DMS153 treated with DMSO at 0.1 percent for 48 hours (cell line): ENCODE measurements at regions not wholly inside any gene's neighbourhood (a gene's known extent, or its start where the extent isn't known, plus 50 kb on each side); places are given as distances from the start of the nearest gene placed in this dataset.
"Not testable (repeated sequence)": the region's sequence is repeated elsewhere in the genome, so short reads cannot be mapped to it uniquely, and the experiment has no call there.

Source experiments
- DNase-seq: peaks from one replicate; lab custom pipeline; 2025; ENCODE audit not compliant: unreplicated experiment; lab: John Stamatoyannopoulos, UW

DNA sequence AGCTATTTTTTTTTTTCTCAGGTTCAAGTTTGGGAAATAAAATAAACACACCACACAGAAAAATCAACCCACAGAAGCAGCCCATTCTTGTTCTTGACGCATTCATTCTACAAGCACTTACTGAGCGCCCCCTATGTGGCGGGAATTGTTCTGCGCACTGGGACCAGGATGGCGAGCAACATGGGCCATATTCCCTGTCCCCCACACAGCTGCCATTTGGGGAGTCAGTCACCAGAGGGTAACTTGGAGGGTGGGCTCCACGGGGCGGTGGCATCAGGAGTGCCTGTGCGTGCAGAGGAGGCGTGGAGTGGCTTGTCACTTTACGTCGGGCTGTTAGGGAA is 185.0 kb upstream of the PDE10A start:
- no peak for DNase-seq

DNA sequence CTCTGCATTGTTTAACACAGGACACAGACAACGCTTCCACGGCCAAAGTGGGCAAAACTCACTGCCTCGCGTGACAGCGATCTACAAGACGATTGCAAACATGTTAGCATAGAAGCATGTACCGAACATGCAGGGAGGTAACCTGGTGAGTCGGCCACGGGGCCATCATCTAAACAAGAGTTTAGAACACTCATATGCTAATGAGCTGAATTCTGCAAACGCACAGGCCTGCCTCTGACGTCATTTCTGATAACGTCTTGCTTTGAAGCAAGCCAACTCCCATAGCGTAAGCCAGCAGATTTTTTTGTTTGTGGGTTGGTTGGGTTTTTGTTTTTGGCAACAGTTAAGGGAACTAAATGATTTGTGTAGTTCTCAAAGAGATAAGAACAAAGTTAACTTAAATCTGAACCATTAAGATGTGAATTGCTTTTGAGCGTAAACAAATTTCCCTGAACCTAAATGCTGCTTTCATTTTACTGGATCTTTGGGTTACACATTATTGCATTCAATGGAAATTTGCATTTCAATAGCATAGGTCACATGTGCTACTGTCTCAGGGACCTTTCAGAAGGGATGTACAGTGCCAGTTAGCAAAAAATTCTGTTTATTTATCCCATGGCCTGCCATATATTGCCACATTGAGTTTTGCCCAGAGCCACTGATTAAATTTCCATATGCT is 184.5 kb upstream of the PDE10A start:
- DNase-seq = no peak

DNA sequence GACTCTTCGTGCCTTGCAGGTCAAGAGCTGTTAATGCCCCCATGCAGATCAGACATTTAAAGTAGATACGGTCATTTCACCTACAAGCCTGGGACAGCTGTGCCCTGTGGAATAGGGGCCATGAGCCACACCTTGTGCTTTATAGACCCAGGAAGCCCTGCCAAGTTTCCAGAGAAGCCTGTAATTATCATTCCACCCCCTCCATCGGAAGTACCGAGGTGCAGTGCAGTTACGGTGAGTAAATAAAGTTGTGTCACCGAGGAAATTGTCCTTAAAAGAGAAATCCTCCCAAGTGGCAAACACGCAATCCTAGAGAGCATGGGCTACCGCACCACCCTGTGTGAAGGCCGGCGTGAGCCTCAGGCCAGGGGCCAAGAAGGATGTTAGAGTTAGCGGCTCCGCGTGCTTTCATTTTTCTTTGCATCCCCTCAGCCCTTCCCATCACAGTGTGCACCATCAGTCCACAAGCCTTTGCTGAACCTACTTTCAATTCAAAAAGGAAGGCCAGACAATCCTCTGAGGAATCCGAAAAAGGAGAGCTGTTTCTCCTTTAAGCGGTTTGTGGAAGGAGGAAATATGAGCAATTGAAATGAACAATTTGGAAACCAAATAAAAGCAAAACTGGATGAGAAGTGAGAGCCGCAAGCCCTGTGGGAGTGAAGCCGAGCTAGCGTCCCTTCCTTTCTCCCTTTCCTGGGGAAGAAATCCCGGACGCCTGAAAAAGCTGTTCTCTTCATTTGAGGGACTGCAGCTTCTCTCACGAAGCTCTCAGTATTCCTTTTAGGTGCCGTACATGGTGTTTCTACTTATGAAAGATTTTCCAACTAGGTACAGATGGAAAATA is 183.3 kb upstream of the PDE10A start:
- peak; percentile 74 for DNase-seq

DNA sequence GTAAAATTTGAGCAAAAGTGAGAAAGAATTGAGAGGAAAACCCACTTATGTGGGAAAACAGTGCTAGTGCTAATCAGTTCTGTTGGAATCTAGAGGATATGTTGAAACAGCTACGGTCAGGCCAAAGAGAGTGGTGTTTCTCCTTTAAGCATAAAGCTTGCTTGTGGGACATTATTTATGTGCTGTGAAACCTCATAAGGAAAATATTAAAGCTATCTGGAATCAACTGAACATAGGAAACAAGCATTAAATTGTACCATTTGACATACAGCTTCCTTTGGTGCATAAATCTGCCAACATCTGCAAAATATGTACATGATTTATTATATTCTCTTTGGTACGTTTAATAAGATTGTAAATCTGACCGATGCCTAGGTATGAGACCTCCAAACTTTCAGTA is 182.5 kb upstream of the PDE10A start:
- DNase-seq = no peak

DNA sequence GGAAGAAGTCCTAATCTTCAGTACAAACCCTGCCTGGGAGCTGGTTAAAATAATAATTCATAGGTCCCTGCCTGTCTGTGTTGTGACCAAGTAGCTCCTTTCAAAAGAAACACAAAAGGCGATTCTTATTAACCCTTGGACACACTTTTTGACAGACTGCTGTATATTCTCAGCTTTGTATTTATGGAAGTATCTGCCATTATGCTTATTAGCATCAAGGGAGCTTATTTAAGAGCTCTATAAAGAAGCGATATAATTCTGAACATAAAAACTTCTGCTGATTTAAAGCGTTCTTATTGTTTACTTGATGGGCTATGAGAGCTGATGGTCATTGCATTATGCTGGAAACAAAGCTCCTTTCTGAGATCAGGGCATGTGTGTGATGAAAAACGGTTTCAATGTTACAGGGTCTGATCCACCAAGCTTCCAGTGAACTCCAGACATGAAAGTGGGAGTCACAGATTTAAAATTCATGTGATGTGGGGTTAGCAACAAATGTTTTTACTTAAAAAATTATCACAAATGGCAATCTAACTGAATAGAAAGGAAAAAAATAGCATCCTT is 181.8 kb upstream of the PDE10A start:
- no peak for DNase-seq

DNA sequence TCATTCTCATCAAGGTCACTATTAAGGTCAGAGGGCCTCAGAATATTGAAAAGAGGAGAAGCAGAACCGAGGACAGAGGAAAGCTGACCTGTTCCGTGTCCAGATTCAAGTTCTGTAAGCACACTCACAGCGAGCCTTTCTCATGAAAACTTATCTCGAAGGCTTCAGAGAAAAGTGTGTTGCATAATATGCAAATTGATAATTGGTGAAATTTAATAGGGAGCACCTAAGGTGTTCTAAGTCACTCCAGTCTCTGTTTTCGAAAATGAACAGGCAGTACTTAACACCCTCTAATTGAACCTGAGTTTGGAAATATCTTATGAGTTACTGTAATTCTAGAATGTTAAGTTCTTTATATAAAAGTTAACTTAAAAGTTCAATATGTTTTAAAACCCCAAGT is 181.2 kb upstream of the PDE10A start:
- DNase-seq = no peak

DNA sequence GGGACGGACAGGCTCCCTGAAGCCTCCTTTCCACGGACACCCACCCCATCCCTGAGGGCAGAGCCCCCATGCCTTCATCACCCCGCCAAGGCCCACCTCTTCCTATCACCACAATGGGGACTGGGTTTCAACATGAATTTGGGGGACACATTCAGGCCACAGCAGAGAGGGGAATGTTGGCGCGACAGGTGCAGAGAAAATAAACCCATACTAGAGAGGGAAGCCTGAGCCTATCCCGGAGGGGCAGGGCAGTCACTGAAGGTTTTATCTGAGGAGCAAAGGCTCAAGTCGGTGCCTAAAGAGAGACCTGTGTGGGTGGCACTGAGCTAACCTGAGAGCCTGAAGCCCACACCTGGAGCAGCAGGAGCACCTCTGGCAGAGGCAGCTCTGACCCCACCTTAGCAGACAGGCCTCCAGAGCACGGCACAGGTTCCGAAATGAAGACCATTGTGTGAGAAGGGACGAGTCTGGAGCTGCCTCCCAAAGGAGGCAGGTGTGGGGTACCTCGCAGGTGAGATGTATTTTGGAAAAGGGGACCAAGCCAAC is 180.6 kb upstream of the PDE10A start:
- no peak for DNase-seq

DNA sequence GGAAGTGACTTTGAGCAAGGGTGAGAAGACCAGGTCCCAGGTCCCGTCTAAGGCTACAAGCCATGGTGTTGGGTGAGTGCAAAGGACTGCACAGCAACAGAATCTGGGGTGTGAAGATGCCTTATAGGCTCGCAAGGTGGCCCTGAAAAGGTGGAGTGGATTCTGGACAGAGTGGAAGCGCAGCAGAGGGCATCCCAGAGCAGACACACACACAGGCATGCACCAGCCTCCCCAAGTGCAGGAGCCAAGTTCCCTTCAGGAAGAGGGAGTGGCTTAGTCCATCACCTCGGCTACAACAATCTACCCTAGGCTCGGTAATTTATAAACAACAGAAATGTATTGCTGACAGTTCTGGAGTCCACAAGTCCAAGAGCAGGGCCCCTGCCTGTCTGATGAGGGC is 180.1 kb upstream of the PDE10A start:
- DNase-seq = no peak

DNA sequence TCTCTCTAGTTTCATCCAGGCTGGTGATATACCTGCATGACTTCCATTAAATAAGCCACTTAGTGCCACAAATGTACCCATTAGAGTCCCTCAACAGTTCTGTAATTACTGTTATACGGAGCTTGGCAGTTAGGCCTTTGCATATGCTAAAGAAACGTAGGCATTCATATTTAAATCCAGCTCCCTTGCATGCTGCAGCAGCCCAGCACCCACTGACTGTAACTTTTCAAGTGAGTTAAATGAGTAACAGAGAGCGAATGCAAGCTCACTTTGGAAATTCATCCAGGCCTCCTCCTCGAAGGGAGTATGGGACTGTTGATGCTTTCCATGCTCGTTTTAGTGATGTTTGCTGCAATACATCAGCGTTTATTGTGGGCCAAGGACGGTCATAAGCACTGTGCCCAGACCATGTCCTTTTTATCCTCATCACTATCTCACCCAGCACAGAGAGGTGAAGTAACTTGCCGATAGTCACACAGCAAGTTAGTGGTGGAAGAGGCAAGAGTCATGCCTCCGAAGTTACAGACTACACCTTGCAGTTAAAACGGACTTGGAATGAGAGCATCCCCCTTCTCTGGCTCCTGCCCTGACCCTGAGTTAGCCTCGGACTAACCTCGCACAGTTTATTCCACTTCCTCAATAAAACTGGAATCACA is 179.4 kb upstream of the PDE10A start:
- DNase-seq = no peak

DNA sequence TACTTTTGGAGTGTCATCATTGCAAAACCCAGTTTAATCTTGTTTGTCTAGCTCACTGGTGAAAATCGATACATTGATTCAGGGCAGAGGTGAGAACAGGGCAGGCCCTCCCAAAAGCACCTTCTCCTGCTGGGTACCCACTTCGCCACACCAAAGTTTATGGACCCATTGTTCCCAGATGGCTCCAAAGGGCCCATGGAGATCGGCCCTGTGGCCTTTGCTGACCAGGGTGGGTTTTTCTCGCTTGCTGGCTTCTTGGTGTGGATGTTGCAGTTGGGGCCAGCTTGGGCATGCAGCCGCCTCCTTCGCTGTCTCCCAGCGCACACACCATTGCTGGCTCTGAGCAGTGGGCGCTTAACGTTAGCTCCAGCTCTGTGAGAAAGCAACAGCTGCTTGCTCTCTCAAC is 178.1 kb upstream of the PDE10A start:
- DNase-seq = no peak

DNA sequence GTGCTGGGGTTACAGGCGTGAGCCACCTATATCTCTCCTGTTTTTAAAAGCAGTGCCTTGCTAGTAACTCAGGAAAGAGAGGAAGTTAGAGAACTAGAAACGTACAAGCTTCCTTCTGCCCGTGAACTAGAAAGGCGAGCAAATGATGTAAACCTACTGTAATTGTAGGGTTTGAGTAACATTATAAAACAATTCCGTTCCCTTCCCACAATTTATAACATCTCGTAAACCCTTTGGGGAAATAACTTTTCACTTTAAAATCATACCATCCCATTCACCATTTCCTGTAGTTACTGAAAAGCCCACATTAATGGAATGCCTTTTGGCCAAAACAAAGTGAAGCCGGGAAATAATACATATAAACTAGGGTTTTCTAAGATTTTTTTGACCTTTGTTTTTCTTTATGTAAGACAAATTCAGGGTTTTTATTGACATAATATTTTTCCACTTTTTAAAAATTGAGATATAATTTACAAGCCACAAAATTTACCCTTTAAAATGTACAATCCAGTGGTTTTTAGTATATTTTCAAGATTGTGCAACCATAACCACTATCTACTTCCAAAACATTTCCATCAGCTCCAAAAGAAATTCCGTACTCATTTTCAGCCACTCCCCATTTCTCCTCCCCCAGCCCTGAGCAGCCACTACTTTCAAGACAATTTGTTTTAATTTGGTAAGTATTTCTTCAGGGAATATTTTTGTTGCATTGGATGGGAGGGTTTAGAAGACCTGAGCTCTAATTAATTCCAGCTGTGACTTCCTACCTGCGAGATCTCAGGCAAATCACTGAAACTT is 175.1 kb upstream of the PDE10A start:
- no peak for DNase-seq

DNA sequence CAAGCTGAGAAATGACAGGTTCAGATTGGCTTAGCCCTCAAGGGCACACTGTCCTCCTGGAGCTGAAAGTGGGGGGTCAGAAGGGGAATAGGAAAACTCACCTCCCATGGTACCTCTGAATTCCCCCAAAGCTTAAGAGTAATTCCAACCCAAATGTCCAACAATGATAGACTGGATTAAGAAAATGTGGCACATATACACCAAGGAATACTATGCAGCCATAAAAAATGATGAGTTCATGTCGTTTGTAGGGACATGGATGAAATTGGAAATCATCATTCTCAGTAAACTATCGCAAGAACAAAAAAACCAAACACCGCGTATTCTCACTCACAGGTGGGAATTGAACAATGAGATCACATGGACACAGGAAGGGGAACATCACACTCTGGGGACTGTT is 173.6 kb upstream of the PDE10A start:
- DNase-seq = not testable (repeated sequence)

DNA sequence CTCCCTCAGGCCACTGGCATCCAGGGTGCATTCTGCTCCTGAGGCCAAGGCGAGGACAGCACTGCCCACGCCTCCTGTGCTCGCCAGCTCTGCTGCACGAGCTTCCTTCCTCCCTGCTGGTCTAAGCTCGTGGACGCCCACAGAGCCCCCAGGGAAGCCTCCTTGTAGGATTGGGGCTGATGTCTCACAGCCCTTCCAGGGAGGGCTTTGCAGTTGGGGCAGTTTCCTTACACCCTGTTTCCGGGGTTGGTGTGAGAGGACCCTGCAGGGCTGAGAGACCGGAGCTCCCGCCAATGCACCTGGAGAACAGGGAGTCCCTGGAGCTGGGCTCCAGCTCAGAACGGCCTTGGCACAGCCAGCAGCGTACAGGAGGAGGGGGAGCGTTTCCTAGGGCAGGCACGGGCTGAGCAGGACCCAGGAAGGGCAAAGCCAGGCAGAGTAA is 172.4 kb upstream of the PDE10A start:
- no peak for DNase-seq

DNA sequence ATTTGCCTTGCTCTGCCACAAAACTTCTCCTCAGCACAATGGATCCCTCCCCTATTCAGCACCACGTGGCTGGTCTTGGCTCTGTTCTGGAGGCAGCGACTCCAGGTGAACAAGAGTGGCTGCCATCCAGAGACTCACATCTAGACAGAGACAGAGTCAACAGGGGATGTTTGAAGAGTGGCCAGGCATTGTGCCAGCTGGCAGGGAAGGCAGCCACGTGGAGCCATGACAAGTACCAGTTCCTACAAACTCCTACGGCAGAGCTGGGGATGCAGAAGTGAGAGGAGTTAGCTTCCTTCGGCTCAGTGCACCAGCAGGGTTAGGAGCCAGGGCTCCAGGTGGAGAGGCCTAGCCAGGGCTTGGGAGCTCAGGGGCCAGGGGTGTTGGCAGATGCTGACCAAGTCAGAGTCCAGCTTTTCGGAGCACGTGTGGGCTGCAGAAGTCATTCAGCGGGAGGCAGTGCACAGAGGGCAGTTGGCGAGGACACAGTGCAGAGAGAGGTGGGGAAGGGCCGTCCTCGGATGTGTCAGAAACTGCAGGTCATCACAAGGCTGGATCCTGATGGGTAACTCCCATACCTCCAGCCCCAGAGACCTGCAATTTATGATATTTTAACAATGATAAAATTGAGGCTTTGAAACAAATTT is 171.7 kb upstream of the PDE10A start:
- peak; percentile 96 for DNase-seq

DNA sequence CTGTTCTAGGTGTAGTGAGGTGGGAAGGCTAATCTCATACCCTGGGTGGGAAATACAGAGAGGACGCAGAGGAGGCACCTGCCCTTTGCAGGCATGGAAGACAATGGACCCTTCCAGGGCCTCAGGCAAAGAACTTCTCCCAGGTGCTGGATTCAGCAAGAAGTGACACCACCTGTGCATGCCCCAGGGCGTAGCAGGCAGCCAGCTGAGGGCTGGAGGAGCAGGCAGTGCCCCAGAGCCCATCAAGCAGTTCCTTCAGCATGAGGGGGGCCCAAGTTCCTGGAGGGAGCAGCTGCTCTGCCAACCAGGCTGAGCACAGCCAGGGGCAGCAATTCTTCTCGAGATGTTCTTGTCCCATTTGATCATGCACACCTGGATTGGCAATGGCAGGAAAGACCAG is 170.3 kb upstream of the PDE10A start:
- DNase-seq = no peak

DNA sequence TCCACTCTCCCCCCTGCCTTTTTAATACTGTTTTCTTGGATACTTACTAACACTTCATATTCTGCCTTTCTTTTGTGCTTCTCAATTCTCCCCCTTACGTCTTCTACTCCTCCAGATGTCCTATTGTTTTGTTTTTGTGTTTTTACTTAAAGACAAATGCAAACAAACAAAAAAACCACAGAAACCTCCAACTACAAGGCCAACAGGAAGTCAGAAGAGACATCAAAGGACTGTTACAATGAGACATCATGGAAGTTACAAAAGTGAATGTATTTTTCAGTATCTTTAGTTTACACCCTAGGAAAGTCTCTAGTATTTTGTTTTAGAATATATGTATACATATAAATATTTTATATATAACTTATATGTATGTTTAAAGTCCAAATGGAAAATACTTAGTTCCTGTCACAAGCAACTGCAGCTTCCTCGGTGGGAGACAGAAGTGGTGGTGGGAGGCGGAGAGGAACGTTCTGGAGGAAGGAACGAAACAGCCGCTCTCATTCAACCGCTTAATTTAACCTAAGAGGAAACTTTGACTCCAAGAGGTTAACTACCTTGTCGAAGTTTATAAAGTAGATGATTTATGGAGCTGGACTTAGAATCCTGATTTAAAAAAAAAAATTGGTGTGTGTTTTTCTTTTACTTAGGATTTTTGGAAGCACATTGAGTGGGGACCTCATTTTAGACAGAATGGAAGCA is 168.9 kb upstream of the PDE10A start:
- no peak for DNase-seq

DNA sequence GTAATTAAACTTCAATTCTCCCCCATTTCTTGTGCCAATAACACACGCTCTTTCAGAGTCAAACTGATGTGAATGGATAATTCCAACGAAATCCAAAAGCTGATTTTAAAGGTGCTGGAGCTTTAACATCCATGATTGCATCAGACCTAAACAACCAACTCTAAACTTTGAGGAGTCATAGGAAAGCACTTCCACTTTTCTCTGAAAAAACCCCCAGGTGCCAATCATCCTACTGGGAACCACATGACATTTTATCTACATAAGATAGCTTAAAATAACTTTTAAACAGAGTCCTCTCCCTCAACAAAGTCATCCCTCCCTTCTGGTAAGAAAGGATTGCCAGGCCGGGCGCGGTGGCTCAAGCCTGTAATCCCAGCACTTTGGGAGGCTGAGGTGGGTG is 167.7 kb upstream of the PDE10A start:
- DNase-seq = no peak

DNA sequence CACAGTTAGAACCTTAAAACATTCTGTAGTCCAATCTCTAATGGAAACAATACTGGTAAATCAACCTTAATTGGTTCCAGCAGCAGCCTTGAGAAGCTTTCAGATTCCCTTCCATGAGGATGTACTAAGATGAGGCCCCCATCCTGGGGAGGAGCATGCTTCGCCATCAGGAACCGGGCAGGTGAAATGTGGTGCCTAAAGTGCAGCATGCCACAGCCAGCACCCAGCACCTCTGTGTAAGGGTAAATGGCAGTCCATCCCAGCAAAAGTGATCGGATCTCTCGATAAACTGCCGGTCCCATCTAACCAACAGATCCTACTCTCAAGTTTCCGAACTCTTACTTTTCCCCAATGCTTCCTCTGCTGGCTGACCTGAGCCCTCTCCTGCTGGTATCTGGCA is 166.3 kb upstream of the PDE10A start:
- no peak for DNase-seq

DNA sequence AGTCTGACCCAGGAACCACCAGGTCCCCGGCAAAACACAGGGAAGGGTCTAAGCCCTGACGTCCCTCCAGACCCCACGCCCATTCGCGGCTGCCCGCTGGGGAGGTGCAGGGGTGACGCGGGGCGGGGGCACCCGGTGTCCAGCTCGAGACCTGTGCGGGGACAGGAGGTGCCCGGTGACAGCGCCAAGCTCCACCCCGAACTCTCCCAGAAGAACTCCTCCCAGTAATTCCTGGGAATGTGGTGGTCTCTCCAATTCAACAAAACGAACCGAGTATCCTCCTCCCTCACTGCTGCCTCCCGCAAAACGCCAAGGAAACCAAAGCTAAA is 164.1 kb upstream of the PDE10A start:
- DNase-seq = no peak
